Adipocyte (in vitro differentiated cells): ENCODE measurements at regions not wholly inside any gene's neighbourhood (a gene's known extent, or its start where the extent isn't known, plus 50 kb on each side); places are given as distances from the start of the nearest gene placed in this dataset.

Source experiments
- DNase-seq: peaks from one replicate; pipeline ENCODE4 v3.0.0-alpha.2; 2015; ENCODE audit warnings: low read depth
- H3K27me3 ChIP-seq: replicated peaks from 2 replicates; pipeline ENCODE4 v1.7.0; 2013; ENCODE audit warnings: mild to moderate bottlenecking, low read length, moderate library complexity; ENCODE audit not compliant: control insufficient read depth, insufficient read depth
- H3K36me3 ChIP-seq: 2 replicates; pipeline ENCODE4 v1.7.0; 2013; ENCODE audit warnings: low read length, mild to moderate bottlenecking, moderate library complexity; ENCODE audit not compliant: control insufficient read depth, insufficient read depth, severe bottlenecking
- H3K4me1 ChIP-seq: 2 replicates; pipeline ENCODE4 v1.7.0; 2013; ENCODE audit warnings: mild to moderate bottlenecking, low read length, moderate library complexity; ENCODE audit not compliant: control insufficient read depth, insufficient read depth
- H3K4me3 ChIP-seq: 2 replicates; pipeline ENCODE4 v1.7.0; 2013; ENCODE audit warnings: mild to moderate bottlenecking, low read length, moderate library complexity
- H3K9ac ChIP-seq: 2 replicates; pipeline ENCODE4 v1.7.0; 2013; ENCODE audit warnings: mild to moderate bottlenecking, low read length, moderate library complexity
- H3K9me3 ChIP-seq: 2 replicates; pipeline ENCODE4 v1.7.0; 2013; ENCODE audit warnings: mild to moderate bottlenecking, low read length, moderate library complexity; ENCODE audit not compliant: control insufficient read depth

DNA sequence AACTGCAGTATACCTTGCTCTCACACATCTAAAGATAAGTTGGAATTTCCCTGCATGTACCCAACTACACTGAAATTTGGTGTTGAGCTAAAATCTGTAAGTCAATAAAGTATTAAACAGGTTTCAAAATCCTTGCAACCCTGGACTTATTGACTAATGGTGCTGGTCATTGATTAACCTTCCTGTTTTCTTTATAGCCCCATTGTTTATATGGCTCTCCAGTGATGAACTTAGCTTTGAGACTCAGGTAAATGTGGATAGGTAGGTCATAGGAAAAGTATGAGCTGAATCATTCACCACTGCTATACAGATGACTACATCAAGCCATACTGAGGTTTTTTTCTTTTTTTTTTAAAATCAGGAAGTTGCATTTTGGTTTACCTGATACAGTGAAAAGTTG is 132.7 kb downstream of the FAT3 start:
- Histone ChIP-seq H3K9ac (no peak overlapping the region), H3K27me3 (no peaks in the 10 kb centered on the region), H3K4me3 (no peak overlapping the region), H3K9me3 (no peaks in the 10 kb centered on the region), H3K36me3 (no peaks in the 10 kb centered on the region), H3K4me1 (no peaks in the 10 kb centered on the region)
- no peak for DNase-seq

DNA sequence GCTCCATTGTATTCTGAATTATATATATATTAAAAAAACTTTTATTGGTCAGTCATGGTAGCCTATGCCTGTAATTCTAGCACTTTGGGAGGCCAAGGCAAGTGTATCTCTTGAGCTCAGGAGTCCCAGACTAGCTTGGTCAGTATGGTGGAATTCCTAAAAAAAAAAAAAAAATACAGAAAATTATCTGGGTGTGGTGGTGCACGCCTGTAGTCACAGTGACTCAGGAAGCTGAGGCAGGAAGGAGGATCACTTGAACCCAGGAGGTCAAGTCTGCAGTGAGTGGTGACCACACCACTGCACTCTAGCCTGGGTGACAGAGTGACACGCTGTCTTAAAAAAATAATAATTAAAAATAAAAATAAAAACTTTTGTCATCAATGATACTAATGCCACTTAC is 133.2 kb downstream of the FAT3 start:
- H3K4me3 ChIP-seq = no peak overlapping the region
- H3K9ac ChIP-seq = no peak overlapping the region
- H3K9me3 ChIP-seq = no peaks in the 10 kb centered on the region
- no peak for DNase-seq
- H3K4me1 ChIP-seq = no peaks in the 10 kb centered on the region
- no peaks in the 10 kb centered on the region for H3K36me3 ChIP-seq
- H3K27me3 ChIP-seq = no peaks in the 10 kb centered on the region

DNA sequence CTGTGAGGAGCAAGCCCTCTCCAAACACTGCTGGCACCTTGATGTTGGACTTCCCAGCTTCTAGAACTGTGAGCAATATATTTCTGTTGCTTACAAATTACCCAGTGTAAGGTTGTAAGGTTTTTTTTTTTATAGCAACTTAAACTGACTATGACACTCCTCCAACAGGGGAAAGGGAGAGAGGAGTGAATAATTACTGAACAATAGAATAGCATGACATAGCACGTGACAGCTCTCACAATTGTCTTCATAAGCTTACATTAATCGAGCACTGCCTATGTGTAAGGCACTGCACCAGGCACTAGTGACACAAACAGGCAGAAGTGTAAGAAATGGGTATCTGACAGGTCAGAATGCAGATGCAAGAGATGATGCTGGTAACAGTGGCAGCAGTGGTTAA is 136.9 kb downstream of the FAT3 start:
- Histone ChIP-seq H3K9me3 (no peaks in the 10 kb centered on the region), H3K36me3 (no peaks in the 10 kb centered on the region), H3K4me1 (no peaks in the 10 kb centered on the region), H3K4me3 (no peak overlapping the region), H3K9ac (no peak overlapping the region), H3K27me3 (no peaks in the 10 kb centered on the region)
- DNase-seq = no peak

DNA sequence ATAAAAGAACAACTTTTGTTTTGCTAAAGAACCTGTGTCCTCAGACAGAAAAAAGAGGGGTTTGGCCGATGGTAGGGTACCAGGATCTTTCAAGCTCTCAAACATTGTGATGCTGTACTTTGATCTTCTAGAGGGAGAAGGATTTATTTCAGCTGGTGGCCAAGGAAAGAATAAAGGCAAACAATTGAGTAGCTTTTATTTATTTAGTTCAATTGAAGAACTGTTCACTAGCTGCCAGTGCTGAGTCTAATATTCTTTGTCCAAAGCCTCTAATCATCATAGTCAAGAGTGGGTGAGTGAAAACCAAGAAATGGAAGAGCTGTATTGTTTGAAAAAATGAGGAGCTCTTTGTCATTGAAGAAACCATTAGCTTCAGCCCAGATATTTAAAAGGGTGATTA is 138.4 kb downstream of the FAT3 start:
- Histone ChIP-seq H3K9me3 (no peaks in the 10 kb centered on the region), H3K36me3 (no peaks in the 10 kb centered on the region)

DNA sequence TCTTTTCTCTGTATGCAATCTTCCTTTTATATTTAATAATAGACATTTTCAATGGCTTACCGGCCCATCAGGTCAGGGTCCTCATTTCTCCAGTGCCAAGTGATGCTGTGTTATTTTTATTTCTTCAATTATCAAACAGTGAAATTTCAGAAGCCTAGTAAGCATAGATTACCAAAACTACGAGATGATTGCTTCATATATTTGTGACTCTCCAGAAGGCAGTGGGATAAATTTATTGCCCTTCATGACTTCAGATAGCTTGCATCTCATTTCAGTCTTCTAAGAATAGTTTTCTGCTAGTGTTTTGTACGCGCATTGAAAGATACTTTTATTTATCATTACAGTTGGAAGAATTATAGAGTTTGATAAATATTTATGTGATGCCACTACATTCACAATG is 139.6 kb downstream of the FAT3 start:
- Histone ChIP-seq H3K9me3 (no peaks in the 10 kb centered on the region), H3K9ac (no peak overlapping the region), H3K4me3 (no peak overlapping the region), H3K4me1 (no peaks in the 10 kb centered on the region), H3K27me3 (no peaks in the 10 kb centered on the region), H3K36me3 (no peaks in the 10 kb centered on the region)
- DNase-seq = no peak

More for the DNA sequence above, 138.4 kb downstream of the FAT3 start:
- Histone ChIP-seq H3K27me3 (no peaks in the 10 kb centered on the region), H3K4me1 (no peaks in the 10 kb centered on the region), H3K9ac (no peak overlapping the region), H3K4me3 (no peak overlapping the region)
- DNase-seq = no peak

DNA sequence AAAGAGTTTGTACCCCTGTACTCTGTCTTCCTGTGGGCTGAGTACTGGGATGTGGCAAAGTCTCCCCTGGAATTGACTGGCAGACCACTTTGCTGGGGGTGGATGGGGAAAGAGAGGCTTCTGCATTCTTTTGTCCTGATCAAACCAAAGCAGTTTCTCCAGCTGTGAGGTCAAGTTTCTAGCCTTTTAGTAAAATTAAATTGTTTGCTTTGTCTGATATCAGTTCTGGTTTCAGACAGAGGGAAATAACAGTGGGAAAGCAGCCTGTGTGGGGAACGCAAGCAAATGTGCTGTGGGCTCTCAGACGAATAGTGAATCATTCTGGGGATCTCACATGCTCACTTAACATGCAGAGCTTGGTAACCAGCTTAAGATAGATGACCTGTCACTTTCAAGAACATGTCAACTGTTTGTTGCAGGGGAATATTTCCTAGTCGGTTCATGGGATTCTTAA is 151.6 kb downstream of the FAT3 start:
- Histone ChIP-seq H3K27me3 (no peaks in the 10 kb centered on the region), H3K4me1 (peaks cover 5% of the 10 kb centered on the region), H3K4me3 (no peak overlapping the region), H3K9me3 (no peaks in the 10 kb centered on the region), H3K9ac (no peak overlapping the region), H3K36me3 (no peaks in the 10 kb centered on the region)
- DNase-seq = no peak

DNA sequence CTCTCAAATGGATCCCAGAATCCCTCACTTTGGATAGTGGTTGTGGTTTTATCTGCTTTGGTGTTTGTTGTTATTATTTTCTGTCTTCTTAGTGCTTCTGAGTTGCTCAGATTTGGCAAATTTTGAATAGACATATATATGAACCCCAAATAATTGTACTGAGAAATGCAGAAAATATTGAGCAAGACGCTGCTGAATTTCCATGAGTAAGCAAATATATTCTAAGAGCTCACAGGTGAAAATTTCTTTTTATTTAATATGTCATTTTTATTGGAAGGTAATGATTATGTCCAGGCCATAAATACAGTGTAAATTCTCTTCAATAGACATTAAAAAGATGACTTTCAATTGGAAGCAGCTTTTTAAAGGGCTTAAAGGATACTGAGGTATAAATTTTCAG is 152.1 kb downstream of the FAT3 start:
- Histone ChIP-seq H3K4me1 (peaks cover 5% of the 10 kb centered on the region), H3K9ac (no peak overlapping the region), H3K36me3 (no peaks in the 10 kb centered on the region), H3K9me3 (no peaks in the 10 kb centered on the region), H3K27me3 (no peaks in the 10 kb centered on the region), H3K4me3 (no peak overlapping the region)
- DNase-seq = no peak

DNA sequence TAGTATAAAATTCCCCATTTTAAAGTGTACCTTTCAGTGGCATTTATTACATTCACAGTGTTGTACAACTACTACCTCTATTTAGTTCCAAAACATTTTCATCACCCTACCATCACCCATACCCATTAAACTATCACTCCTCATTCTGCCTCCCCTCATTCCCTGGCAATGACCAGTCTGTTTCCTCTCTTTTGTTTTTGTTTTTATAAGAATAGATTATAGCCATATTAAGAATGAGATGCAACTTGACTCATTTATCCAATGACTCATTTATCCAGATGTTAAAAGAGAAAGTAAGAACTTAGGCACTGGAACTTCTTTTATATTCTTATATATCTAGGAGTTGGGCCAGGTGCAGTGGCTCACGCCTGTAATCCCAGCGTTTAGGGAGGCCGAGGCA is 156.3 kb downstream of the FAT3 start:
- no peak overlapping the region for H3K4me3 ChIP-seq
- no peaks in the 10 kb centered on the region for H3K27me3 ChIP-seq
- peak; percentile 1 for DNase-seq
- no peaks in the 10 kb centered on the region for H3K36me3 ChIP-seq
- H3K9me3 ChIP-seq = no peaks in the 10 kb centered on the region
- peaks cover 28% of the 10 kb centered on the region for H3K4me1 ChIP-seq
- H3K9ac ChIP-seq = no peak overlapping the region

DNA sequence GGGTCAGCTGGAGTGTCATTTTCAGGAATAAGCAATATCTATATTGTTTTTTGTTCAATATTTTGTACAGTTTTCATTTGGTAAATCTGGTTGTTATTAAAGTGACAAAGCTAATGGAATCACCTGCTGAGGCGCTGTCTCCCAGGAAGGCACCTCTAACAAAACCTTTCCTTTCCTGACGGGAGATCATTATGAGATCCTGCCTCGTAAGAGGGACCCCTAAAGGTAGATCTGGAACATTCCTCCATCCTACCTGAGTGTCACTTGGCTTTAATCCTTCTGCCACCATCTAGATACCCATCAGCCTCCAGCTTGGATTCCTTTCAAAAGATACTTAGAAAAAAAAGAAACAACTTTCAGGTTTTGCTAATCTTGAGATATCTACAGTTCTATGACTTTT is 157.7 kb downstream of the FAT3 start:
- H3K4me1 ChIP-seq = peaks cover 23% of the 10 kb centered on the region
- no peak overlapping the region for H3K9ac ChIP-seq
- H3K27me3 ChIP-seq = no peaks in the 10 kb centered on the region
- H3K9me3 ChIP-seq = no peaks in the 10 kb centered on the region
- DNase-seq = no peak
- H3K4me3 ChIP-seq = no peak overlapping the region
- no peaks in the 10 kb centered on the region for H3K36me3 ChIP-seq

DNA sequence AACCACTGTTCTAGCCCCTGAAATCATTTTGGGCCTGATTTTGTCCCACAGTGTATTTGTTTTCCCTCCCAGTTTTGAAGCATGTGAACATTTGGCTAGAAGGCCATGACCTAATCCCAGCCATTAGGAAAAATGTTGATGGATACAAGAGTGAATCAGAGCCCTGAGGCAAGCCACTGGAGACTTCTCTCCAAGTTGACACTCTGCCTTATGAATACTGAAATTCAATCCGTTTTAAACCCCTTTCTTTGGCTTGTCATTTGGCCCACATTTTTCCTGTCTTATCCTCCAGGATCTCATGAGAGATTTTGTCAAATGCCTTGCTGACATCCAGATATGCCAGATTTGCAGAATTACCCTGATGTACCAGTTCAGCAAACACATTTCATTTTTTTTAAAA is 158.8 kb downstream of the FAT3 start:
- no peaks in the 10 kb centered on the region for H3K27me3 ChIP-seq
- no peaks in the 10 kb centered on the region for H3K9me3 ChIP-seq
- H3K4me3 ChIP-seq = no peak overlapping the region
- peaks cover 23% of the 10 kb centered on the region for H3K4me1 ChIP-seq
- H3K9ac ChIP-seq = no peak overlapping the region
- peak; percentile 7 for DNase-seq
- H3K36me3 ChIP-seq = no peaks in the 10 kb centered on the region

DNA sequence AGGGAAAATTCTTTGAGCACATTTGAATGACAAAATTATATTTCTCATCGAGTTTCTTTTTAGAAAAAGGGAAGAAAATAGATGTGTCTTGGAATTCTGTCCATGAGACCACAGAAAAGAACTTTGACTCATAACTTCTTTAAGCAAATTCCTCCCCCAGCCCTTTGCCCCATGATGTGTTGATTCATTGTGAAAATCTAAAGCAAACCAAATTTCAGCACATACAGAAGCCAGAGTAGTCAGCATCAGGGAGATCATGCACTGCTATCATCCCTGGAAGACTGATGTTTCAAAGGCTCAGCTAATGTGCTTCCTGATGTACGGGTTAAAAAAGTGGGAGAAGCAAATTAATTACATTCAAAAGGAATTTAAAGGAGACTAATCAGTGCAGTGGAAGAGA is 159.7 kb downstream of the FAT3 start:
- no peaks in the 10 kb centered on the region for H3K9me3 ChIP-seq
- peaks cover 23% of the 10 kb centered on the region for H3K4me1 ChIP-seq
- H3K4me3 ChIP-seq = peak overlapping the region; percentile 39
- H3K36me3 ChIP-seq = no peaks in the 10 kb centered on the region
- H3K27me3 ChIP-seq = no peaks in the 10 kb centered on the region
- no peak overlapping the region for H3K9ac ChIP-seq
- no peak for DNase-seq

DNA sequence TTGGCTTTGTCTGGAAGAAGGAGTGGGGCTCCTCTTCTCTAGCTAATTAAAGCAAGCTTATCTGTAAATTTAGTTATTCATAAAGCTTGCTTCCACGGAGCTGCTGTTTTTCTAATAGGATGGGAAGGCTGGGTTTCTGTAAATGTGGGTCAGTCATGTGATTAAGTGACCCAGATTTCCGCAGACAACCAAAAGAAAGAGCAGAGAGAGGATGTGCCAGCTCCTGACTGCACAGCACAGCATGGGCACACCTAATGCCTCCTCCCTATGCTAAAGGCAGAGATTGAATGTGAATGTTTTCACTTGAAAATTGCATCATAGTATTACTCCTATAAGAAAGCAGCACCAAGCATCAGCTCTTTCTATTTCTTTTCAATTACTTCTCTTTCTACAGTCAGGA is 160.2 kb downstream of the FAT3 start:
- H3K4me1 ChIP-seq = peaks cover 23% of the 10 kb centered on the region
- H3K9me3 ChIP-seq = no peaks in the 10 kb centered on the region
- no peaks in the 10 kb centered on the region for H3K36me3 ChIP-seq
- H3K9ac ChIP-seq = no peak overlapping the region
- peak; percentile 4 for DNase-seq
- H3K4me3 ChIP-seq = no peak overlapping the region
- no peaks in the 10 kb centered on the region for H3K27me3 ChIP-seq
